ENCODE measurements at regions not wholly inside any gene's neighbourhood (a gene's known extent, or its start where the extent isn't known, plus 50 kb on each side); places are given as distances from the start of the nearest gene placed in this dataset.

- no peak for DNase-seq (ENCODE audit: low read depth in 1 of 2, low spot score in 1 of 2)
- in situ Hi-C loops (cut with HindIII; ENCODE audit: low pct_unique_long_range_greater_than_20kb, low sequenced_read_pairs): no loop called here
- no peak for TF ChIP-seq JUND (IDR thresholded peaks at IDR 0.05; ENCODE audit: low read depth)
These were observed 73.0 kb upstream of the RIOK3 start for GRCh38 chr18:23380001-23380550.

GRCh38 chr18:23380817-23381216, 72.3 kb upstream of the RIOK3 start:
- DNase-seq (ENCODE audit: low read depth in 1 of 2, low spot score in 1 of 2): no peak
- no peak for TF ChIP-seq JUND (IDR thresholded peaks at IDR 0.05; ENCODE audit: low read depth)
- in situ Hi-C loops (cut with HindIII; ENCODE audit: low pct_unique_long_range_greater_than_20kb, low sequenced_read_pairs): no loop called here

- TF ChIP-seq JUND (IDR thresholded peaks at IDR 0.05; ENCODE audit: low read depth): no peak
- DNase-seq (ENCODE audit: low read depth in 1 of 2, low spot score in 1 of 2): no peak
- in situ Hi-C loops (cut with HindIII; ENCODE audit: low pct_unique_long_range_greater_than_20kb, low sequenced_read_pairs): no loop called here
These were observed 69.6 kb upstream of the RIOK3 start for GRCh38 chr18:23383494-23383893.

GRCh38 chr18:23384778-23385736, 68.0 kb upstream of the RIOK3 start:
- no peak for DNase-seq (ENCODE audit: low read depth in 1 of 2, low spot score in 1 of 2)
- no peak for TF ChIP-seq JUND (IDR thresholded peaks at IDR 0.05; ENCODE audit: low read depth)

GRCh38 chr18:23386317-23386716, 66.8 kb upstream of the RIOK3 start:
- no peak for DNase-seq (ENCODE audit: low read depth in 1 of 2, low spot score in 1 of 2)
- in situ Hi-C loops (cut with HindIII; ENCODE audit: low pct_unique_long_range_greater_than_20kb, low sequenced_read_pairs): no loop called here
- TF ChIP-seq JUND (IDR thresholded peaks at IDR 0.05; ENCODE audit: low read depth): no peak

More at GRCh38 chr18:23384778-23385736, 68.0 kb upstream of the RIOK3 start:
- in situ Hi-C loops (cut with HindIII; ENCODE audit: low pct_unique_long_range_greater_than_20kb, low sequenced_read_pairs): no loop called here

- no peak for TF ChIP-seq JUND (IDR thresholded peaks at IDR 0.05; ENCODE audit: low read depth)
- in situ Hi-C loops (cut with HindIII; ENCODE audit: low pct_unique_long_range_greater_than_20kb, low sequenced_read_pairs): no loop called here
- DNase-seq (ENCODE audit: low read depth in 1 of 2, low spot score in 1 of 2): no peak
These were observed 65.8 kb upstream of the RIOK3 start for GRCh38 chr18:23387265-23387664.

- DNase-seq (ENCODE audit: low read depth in 1 of 2, low spot score in 1 of 2): no peak
- in situ Hi-C loops (cut with HindIII; ENCODE audit: low pct_unique_long_range_greater_than_20kb, low sequenced_read_pairs): no loop called here
- TF ChIP-seq JUND (IDR thresholded peaks at IDR 0.05; ENCODE audit: low read depth): no peak
These were observed 64.7 kb upstream of the RIOK3 start for GRCh38 chr18:23388357-23388756.

GRCh38 chr18:23391156-23391555, 61.9 kb upstream of the RIOK3 start:
- in situ Hi-C loops (cut with HindIII; ENCODE audit: low pct_unique_long_range_greater_than_20kb, low sequenced_read_pairs): no loop called here
- no peak for DNase-seq (ENCODE audit: low read depth in 1 of 2, low spot score in 1 of 2)
- no peak for TF ChIP-seq JUND (IDR thresholded peaks at IDR 0.05; ENCODE audit: low read depth)

- DNase-seq (ENCODE audit: low read depth in 1 of 2, low spot score in 1 of 2): no peak
- in situ Hi-C loops (cut with HindIII; ENCODE audit: low pct_unique_long_range_greater_than_20kb, low sequenced_read_pairs): no loop called here
- TF ChIP-seq JUND (IDR thresholded peaks at IDR 0.05; ENCODE audit: low read depth): no peak
These were observed 55.2 kb upstream of the RIOK3 start for GRCh38 chr18:23397907-23398306.

GRCh38 chr18:23398401-23398800, 54.7 kb upstream of the RIOK3 start:
- in situ Hi-C loops (cut with HindIII; ENCODE audit: low pct_unique_long_range_greater_than_20kb, low sequenced_read_pairs): no loop called here
- no peak for DNase-seq (ENCODE audit: low read depth in 1 of 2, low spot score in 1 of 2)
- TF ChIP-seq JUND (IDR thresholded peaks at IDR 0.05; ENCODE audit: low read depth): no peak

- TF ChIP-seq JUND (IDR thresholded peaks at IDR 0.05; ENCODE audit: low read depth): no peak
- in situ Hi-C loops (cut with HindIII; ENCODE audit: low pct_unique_long_range_greater_than_20kb, low sequenced_read_pairs): no loop called here
- DNase-seq (ENCODE audit: low read depth in 1 of 2, low spot score in 1 of 2): no peak
These were observed 54.0 kb upstream of the RIOK3 start for GRCh38 chr18:23399067-23399466.

- DNase-seq (ENCODE audit: low read depth in 1 of 2, low spot score in 1 of 2): no peak
- no peak for TF ChIP-seq JUND (IDR thresholded peaks at IDR 0.05; ENCODE audit: low read depth)
- in situ Hi-C loops (cut with HindIII; ENCODE audit: low pct_unique_long_range_greater_than_20kb, low sequenced_read_pairs): no loop called here
These were observed 52.2 kb upstream of the RIOK3 start for GRCh38 chr18:23400918-23401317.
